ENCODE measurements at regions not wholly inside any gene's neighbourhood (a gene's known extent, or its start where the extent isn't known, plus 50 kb on each side); places are given as distances from the start of the nearest gene placed in this dataset.
"Not testable (repeated sequence)": the region's sequence is repeated elsewhere in the genome, so short reads cannot be mapped to it uniquely, and the experiment has no call there.

DNA sequence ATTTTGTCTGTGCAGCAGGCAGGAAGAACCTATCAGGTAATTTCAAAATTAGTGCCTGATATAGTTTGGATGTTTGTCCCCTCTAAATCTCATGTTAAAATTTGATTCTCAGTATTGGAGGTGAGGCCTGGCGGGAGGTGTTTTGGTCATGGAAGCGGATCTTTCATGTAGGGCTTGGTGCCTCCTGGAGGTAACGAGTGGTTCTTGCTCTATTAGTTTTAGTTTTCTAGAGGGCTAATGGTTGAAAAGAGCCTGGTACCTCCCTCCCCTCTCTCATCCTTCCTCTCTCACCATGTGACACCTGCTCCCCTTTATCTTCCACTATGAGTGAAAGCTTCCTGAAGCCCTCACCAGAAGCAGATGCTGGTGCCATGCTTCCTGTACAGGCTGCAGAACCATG is 106.3 kb downstream of the DRD1 start:
- Mint-ChIP-seq H3K27ac (no peak overlapping the region), H3K4me3 (no peak overlapping the region), H3K27me3 (peaks cover 5% of the 10 kb centered on the region), H3K36me3 (no peaks in the 10 kb centered on the region), H3K4me1 (ENCODE audit: unreplicated experiment) (no peaks in the 10 kb centered on the region), H3K9me3 (no peaks in the 10 kb centered on the region)
- no peak for DNase-seq (ENCODE audit: extremely low spot score, unreplicated experiment)
- TF ChIP-seq, protein P1, sequence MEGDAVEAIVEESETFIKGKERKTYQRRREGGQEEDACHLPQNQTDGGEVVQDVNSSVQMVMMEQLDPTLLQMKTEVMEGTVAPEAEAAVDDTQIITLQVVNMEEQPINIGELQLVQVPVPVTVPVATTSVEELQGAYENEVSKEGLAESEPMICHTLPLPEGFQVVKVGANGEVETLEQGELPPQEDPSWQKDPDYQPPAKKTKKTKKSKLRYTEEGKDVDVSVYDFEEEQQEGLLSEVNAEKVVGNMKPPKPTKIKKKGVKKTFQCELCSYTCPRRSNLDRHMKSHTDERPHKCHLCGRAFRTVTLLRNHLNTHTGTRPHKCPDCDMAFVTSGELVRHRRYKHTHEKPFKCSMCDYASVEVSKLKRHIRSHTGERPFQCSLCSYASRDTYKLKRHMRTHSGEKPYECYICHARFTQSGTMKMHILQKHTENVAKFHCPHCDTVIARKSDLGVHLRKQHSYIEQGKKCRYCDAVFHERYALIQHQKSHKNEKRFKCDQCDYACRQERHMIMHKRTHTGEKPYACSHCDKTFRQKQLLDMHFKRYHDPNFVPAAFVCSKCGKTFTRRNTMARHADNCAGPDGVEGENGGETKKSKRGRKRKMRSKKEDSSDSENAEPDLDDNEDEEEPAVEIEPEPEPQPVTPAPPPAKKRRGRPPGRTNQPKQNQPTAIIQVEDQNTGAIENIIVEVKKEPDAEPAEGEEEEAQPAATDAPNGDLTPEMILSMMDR (conservative IDR thresholded peaks at IDR 0.05) = no peak

DNA sequence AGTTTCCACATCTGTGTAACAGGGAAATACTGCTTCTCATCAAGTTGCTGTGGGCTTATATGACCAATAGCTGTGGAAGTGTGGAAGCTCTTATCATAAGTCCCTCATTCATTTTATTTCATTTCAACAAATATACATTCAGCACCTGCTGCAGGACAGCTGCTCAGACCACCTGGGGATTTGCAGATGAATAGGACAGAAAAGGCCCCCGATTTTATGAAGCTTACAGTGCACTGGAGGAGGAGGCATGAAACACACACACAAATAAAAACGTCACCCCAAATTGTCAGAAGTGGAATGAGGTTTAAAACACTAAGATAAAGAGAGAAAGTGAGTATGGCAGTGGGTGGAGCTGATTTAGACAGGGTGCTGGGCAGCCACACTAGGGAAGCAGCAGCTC is 107.2 kb downstream of the DRD1 start:
- DNase-seq (ENCODE audit: extremely low spot score, unreplicated experiment) = no peak
- Mint-ChIP-seq H3K27ac (no peak overlapping the region), H3K4me3 (no peak overlapping the region), H3K4me1 (ENCODE audit: unreplicated experiment) (no peaks in the 10 kb centered on the region), H3K9me3 (no peaks in the 10 kb centered on the region), H3K36me3 (no peaks in the 10 kb centered on the region), H3K27me3 (peaks cover 5% of the 10 kb centered on the region)
- TF ChIP-seq, protein P1 (conservative IDR thresholded peaks at IDR 0.05) = no peak

DNA sequence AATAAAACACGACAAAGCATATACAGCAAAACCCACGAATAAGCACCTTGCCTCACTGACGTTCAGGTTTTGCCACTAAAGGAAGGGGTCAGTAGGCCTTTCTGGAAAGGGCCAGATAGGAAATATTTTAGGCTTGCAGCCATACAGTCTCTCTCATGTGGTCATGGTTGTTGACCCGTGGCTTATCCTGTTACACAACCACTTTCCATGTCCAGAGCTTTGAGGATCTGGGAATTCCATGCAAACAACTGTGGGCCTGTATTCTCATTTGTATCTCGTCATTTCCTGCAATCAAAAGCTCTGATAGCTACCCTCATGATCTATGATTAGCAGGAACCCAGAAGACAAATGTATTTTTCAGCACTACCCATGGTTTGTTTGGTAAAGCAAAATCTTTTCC is 108.3 kb downstream of the DRD1 start:
- no peak overlapping the region for H3K4me3 Mint-ChIP-seq
- no peaks in the 10 kb centered on the region for H3K36me3 Mint-ChIP-seq
- no peaks in the 10 kb centered on the region for H3K4me1 Mint-ChIP-seq (ENCODE audit: unreplicated experiment)
- TF ChIP-seq, protein P1 (conservative IDR thresholded peaks at IDR 0.05) = no peak
- H3K9me3 Mint-ChIP-seq = no peaks in the 10 kb centered on the region
- H3K27ac Mint-ChIP-seq = no peak overlapping the region
- peaks cover 5% of the 10 kb centered on the region for H3K27me3 Mint-ChIP-seq
- DNase-seq (ENCODE audit: extremely low spot score, unreplicated experiment) = no peak

DNA sequence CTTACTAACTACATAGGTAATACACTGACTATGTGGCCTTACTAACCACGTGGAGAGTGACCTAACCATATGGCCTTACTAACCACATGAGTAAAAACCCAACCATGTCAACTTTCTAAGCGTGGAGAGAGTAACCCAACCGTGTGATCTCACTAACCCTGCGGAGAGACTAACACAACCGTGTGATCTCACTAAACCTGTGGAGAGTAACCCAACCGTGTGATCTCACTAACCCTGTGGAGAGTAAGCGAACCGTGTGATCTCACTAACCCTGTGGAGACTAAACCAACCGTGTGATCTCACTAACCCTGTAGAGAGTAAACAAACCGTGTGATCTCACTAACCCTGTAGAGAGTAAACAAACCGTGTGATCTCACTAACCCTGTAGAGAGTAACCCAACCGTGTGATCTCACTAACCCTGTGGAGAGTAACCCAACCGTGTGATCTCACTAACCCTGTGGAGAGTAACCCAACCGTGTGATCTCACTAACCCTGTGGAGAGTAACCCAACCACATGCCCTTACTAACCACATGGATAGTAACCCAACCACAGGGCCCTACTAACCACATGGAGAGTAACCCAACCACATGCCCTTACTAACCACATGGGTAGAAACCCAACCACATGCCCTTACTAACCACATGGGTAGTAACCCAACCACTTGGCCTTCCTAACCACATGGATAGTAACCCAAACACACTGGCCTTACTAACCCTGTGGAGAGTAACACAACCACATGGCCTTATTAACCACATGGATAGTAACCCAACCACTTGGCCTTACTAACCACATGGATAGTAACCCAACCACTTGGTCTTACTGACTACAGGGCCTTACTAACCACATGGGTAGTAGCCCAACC is 112.6 kb downstream of the DRD1 start:
- H3K36me3 Mint-ChIP-seq = not testable (repeated sequence)

DNA sequence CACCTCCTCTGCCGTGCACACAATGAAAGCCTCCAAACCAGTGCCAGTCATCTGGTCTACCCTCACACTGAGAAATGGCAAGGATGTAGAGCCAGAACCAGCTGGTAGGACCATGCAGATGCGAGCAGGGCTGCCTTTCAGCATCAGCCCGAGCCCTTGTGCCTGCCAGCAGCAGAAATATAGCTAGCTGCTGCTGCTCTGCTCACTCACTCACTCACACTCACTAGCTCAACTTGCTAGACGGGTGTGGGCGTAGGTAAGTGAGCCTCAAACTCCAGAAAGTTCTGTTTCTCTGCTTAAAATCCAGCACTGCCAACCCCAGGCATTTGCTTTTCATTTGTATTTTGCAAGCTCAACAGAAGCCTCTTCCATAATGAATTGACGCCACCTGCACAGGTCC is 114.0 kb downstream of the DRD1 start:
- Mint-ChIP-seq H3K9me3 (no peaks in the 10 kb centered on the region), H3K27ac (no peak overlapping the region), H3K27me3 (peaks cover 9% of the 10 kb centered on the region), H3K4me3 (no peak overlapping the region), H3K36me3 (no peaks in the 10 kb centered on the region), H3K4me1 (ENCODE audit: unreplicated experiment) (no peaks in the 10 kb centered on the region)
- DNase-seq (ENCODE audit: extremely low spot score, unreplicated experiment) = no peak
- TF ChIP-seq, protein P1 (conservative IDR thresholded peaks at IDR 0.05) = no peak

More for the DNA sequence above, 112.6 kb downstream of the DRD1 start:
- not testable (repeated sequence) for H3K9me3 Mint-ChIP-seq; DNase-seq (ENCODE audit: extremely low spot score, unreplicated experiment); H3K27ac Mint-ChIP-seq; H3K4me3 Mint-ChIP-seq; H3K27me3 Mint-ChIP-seq; H3K4me1 Mint-ChIP-seq (ENCODE audit: unreplicated experiment)

DNA sequence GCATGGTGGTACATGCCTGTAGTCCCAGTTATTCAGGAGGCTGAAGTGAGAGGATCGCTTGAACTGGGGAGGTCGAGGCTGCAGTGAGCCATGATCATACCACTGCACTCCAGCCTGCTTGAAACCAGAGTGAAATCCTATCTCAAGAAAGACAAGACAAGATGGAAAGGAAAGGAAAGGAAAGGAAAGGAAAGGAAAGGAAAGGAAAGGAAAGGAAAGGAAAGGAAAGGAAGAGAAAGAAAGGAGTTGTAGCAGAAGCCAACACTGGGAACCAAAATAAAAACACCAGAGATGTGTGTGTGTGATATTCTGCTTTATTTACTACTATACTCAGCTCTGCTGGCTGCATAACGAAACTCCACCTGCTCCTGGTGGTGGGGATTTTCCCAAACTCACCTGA is 115.3 kb downstream of the DRD1 start:
- TF ChIP-seq, protein P1 (conservative IDR thresholded peaks at IDR 0.05) = no peak
- Mint-ChIP-seq H3K27ac (no peak overlapping the region), H3K9me3 (no peaks in the 10 kb centered on the region), H3K4me3 (no peak overlapping the region), H3K4me1 (ENCODE audit: unreplicated experiment) (no peaks in the 10 kb centered on the region), H3K36me3 (no peaks in the 10 kb centered on the region), H3K27me3 (peaks cover 9% of the 10 kb centered on the region)
- DNase-seq (ENCODE audit: extremely low spot score, unreplicated experiment) = no peak

Measured in type B pancreatic cell (in vitro differentiated cells).